Spleen (tissue), 11 donors: ENCODE measurements at regions not wholly inside any gene's neighbourhood (a gene's known extent, or its start where the extent isn't known, plus 50 kb on each side); places are given as distances from the start of the nearest gene placed in this dataset.

Experiments
- DNase-seq: peaks from one replicate; pipeline ENCODE4 v3.0.0-alpha.2; 2020
- H3K27ac ChIP-seq, 8 donors: fragments of 200-600 bp; sonication (generic) in 7 of 8; 1 replicate in 4 of 8; 2 replicates in 4 of 8; pipeline versions ENCODE4 v1.5.0 to v1.8.0; 2016 to 2021; ENCODE audit warnings: inconsistent platforms in 4 of 8, mild to moderate bottlenecking in 4 of 8, moderate library complexity in 1 of 8
- H3K27me3 ChIP-seq, 7 donors: fragments of 200-600 bp; sonication (generic) in 6 of 7; replicated peaks in 1 of 7; 1 replicate in 4 of 7; 2 replicates in 3 of 7; pipeline versions ENCODE4 v1.5.0 to v1.8.0; 2016 to 2021; ENCODE audit warnings: inconsistent platforms in 3 of 7, mild to moderate bottlenecking in 1 of 7
- H3K36me3 ChIP-seq, 6 donors: fragments of 200-600 bp; sonication (generic) in 5 of 6; 1 replicate in 4 of 6; 2 replicates in 2 of 6; pipeline versions ENCODE4 v1.5.0 to v1.8.0; 2016 to 2021; ENCODE audit warnings: inconsistent platforms in 2 of 6
- H3K4me1 ChIP-seq, 6 donors: fragments of 200-600 bp; sonication (generic) in 5 of 6; 1 replicate in 3 of 6; 2 replicates in 3 of 6; pipeline versions ENCODE4 v1.5.0 to v1.8.0; 2016 to 2021; ENCODE audit warnings: inconsistent platforms in 3 of 6
- H3K4me3 ChIP-seq, 8 donors: fragments of 200-600 bp; sonication (generic) in 7 of 8; 1 replicate in 4 of 8; 2 replicates in 4 of 8; pipeline versions ENCODE4 v1.5.0 to v1.8.0; 2016 to 2021; ENCODE audit warnings: inconsistent platforms in 4 of 8, mild to moderate bottlenecking in 4 of 8, moderate library complexity in 2 of 8
- H3K9me3 ChIP-seq, 8 donors: fragments of 200-600 bp; sonication (generic) in 7 of 8; 1 replicate in 4 of 8; 2 replicates in 4 of 8; pipeline versions ENCODE4 v1.5.0 to v1.8.0; 2016 to 2021; ENCODE audit warnings: inconsistent platforms in 4 of 8
- POLR2A ChIP-seq, 3 donors: fragments of 450-650 bp; IDR thresholded peaks; one replicate each; pipeline ENCODE4 v1.5.1; 2017; ENCODE audit warnings: antibody characterized with exemption in 3 of 3, mild to moderate bottlenecking in 1 of 3
- POLR2AphosphoS5 ChIP-seq, 3 donors: sonication (generic); formaldehyde crosslinking; IDR thresholded peaks; one replicate each; pipeline ENCODE4 v1.5.1; 2017; ENCODE audit warnings: antibody characterized with exemption in 3 of 3
- WGBS, 5 donors: extraction: QIAGEN DNeasy Blood & Tissue Kit in 3 of 5; methylation state at CpG; one replicate each; pipeline versions ENCODE4 v1.1.5 to v1.1.7; 2013 to 2018; 5-methylcytosine and 5-hydroxymethylcytosine counted together
- intact Hi-C: fragments of 100-400 bp; cut with DNase I; formaldehyde crosslinking; loops from one replicate; pipeline ENCODE4 v1.15.0; 2023; ENCODE audit warnings: low total_unique reads
- TF ChIP-seq, protein P1 (sequence below), 11 experiments: fragments of 200-600 bp in 7 of 11; fragments of 450-650 bp in 4 of 11; sonication (generic) in 4 of 11; IDR thresholded peaks in 8 of 11; conservative IDR thresholded peaks in 3 of 11; 1 replicate in 7 of 11; 2 replicates in 4 of 11; pipeline versions ENCODE4 v1.4.0 to v1.8.0; 2016 to 2021; ENCODE audit warnings: antibody characterized with exemption in 11 of 11, inconsistent platforms in 4 of 11, mild to moderate bottlenecking in 1 of 11
- donor health status: healthy with polysubstance abuse.
- donor health status: DM: no; HTN: no; CAD: no; lungs with moderate emphysema.
- donor health status: DM: no; HTN: no; CAD: no.
- donor health status: Bipolar disorder and iron deficiency.
- donor health status: healthy.
- donor health status: DM: no; HTN: no; CAD: no.
- donor health status: DM: yes; HTN: yes; CAD: no.

DNA sequence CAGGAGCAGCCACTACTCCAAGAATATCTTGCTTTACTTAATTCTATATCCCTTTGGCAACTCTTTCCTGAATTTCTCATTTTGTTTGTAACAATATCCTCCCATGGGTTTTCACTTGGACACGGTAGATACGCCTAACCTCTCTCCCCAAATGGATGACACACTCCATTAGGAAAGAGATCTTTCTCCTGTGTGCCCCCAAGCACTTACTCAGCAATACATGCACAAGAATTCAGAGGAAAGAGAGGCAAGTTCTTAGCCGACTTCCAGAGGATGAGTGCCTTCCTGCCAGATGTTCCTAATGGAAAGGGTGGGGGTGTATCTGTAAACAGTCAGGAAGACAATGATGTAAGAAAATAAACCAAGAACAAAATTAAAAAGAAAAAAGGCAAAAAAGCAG is 844.5 kb downstream of the NLGN4Y start:
- H3K27ac ChIP-seq, result no peak overlapping the region
- H3K4me1 ChIP-seq, result no peaks in the 10 kb centered on the region
- WGBS, 5 donors, result 46 to 60% (median 54%) methylated on average over 3 of the region's 3 CpGs; no CpG with 5 or more reads in 2 of the 5 donors
- intact Hi-C loops, result no loop called here
- no peak overlapping the region for H3K4me3 ChIP-seq
- no peak for TF ChIP-seq POLR2A (IDR thresholded peaks at IDR 0.05)
- TF ChIP-seq POLR2AphosphoS5 (IDR thresholded peaks at IDR 0.05), result no peak
- TF ChIP-seq, protein P1, sequence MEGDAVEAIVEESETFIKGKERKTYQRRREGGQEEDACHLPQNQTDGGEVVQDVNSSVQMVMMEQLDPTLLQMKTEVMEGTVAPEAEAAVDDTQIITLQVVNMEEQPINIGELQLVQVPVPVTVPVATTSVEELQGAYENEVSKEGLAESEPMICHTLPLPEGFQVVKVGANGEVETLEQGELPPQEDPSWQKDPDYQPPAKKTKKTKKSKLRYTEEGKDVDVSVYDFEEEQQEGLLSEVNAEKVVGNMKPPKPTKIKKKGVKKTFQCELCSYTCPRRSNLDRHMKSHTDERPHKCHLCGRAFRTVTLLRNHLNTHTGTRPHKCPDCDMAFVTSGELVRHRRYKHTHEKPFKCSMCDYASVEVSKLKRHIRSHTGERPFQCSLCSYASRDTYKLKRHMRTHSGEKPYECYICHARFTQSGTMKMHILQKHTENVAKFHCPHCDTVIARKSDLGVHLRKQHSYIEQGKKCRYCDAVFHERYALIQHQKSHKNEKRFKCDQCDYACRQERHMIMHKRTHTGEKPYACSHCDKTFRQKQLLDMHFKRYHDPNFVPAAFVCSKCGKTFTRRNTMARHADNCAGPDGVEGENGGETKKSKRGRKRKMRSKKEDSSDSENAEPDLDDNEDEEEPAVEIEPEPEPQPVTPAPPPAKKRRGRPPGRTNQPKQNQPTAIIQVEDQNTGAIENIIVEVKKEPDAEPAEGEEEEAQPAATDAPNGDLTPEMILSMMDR (IDR thresholded peaks at IDR 0.05 in 8 of 11, conservative IDR thresholded peaks at IDR 0.05 in 3 of 11), result no peak
- no peaks in the 10 kb centered on the region for H3K9me3 ChIP-seq
- H3K36me3 ChIP-seq, result no peaks in the 10 kb centered on the region
- DNase-seq, result no peak
- no peaks in the 10 kb centered on the region for H3K27me3 ChIP-seq

DNA sequence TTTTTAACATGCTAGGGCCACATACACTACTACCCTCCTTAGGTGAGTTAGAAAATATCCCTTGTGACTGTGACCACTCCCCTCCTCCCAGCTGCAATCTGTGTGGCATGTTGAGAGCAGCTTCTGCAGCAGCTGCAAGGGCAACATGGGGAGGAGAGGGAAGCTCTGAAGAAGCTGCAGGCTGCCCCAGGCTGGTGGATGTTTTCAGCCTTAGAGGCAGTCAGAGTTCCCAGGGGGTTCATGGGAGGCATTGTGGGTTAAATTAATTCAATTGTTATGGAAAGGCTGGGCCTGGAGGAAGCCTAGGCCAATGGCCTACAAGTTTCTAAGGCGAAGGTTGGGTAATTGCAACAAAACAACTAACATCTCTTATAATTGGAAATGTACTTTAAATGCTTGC is 860.8 kb downstream of the NLGN4Y start:
- WGBS, 5 donors, result 79 to 100% (median 93%) methylated on average over 1 of the region's 1 CpG; no CpG with 5 or more reads in 2 of the 5 donors
- intact Hi-C loops, result no loop called here

DNA sequence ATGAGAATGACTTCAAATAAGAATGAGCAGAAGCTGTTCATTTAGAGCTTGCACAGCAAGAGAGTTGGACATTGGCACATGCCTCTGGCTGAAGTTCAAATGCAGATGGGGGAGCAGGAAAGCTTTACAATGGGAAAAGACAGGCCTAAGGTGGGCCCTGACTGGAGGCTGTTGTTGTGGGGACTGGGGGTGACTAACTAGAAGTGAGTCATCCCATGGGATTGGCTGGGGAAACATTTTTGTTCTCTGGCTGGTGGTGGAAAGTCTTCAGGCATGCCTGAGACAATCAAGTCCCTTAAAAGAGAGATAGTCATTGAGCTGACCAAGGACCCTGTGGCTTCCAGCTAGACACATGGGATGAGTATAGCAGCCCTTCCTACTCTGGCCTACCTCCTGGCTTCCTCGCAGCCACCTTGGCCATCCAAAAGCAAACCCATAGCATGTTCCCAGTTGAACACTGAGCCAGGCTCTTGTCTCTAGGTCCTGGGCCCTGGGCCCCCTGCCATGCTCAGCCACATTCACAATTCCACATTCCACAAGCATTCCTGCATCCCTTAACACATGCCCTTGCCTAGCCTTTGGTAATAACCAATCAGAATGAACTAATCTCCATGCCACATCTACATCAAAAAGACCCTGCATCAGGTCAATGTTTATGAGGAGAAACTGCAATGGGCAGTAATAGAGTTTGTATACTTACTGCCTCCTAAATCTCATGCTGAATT is 873.4 kb downstream of the NLGN4Y start:
- intact Hi-C loops, result no loop called here
- no peaks in the 10 kb centered on the region for H3K4me1 ChIP-seq
- no peak overlapping the region for H3K27ac ChIP-seq
- no peaks in the 10 kb centered on the region for H3K27me3 ChIP-seq
- TF ChIP-seq POLR2AphosphoS5 (IDR thresholded peaks at IDR 0.05), result no peak
- TF ChIP-seq, protein P1 (IDR thresholded peaks at IDR 0.05 in 8 of 11, conservative IDR thresholded peaks at IDR 0.05 in 3 of 11), result no peak
- TF ChIP-seq POLR2A (IDR thresholded peaks at IDR 0.05), result no peak
- DNase-seq, result no peak
- no peaks in the 10 kb centered on the region for H3K36me3 ChIP-seq
- no peak overlapping the region for H3K4me3 ChIP-seq
- 88 to 100% (median 100%) methylated on average over 1 of the region's 1 CpG; no CpG with 5 or more reads in 2 of the 5 donors for WGBS, 5 donors
- H3K9me3 ChIP-seq, result no peaks in the 10 kb centered on the region

More for the DNA sequence above, 860.8 kb downstream of the NLGN4Y start:
- no peak overlapping the region for H3K27ac ChIP-seq
- no peaks in the 10 kb centered on the region for H3K27me3 ChIP-seq
- H3K9me3 ChIP-seq, result no peaks in the 10 kb centered on the region
- TF ChIP-seq POLR2A (IDR thresholded peaks at IDR 0.05) (no peak), POLR2AphosphoS5 (IDR thresholded peaks at IDR 0.05) (no peak)
- TF ChIP-seq, protein P1 (IDR thresholded peaks at IDR 0.05 in 8 of 11, conservative IDR thresholded peaks at IDR 0.05 in 3 of 11), result no peak
- no peaks in the 10 kb centered on the region for H3K36me3 ChIP-seq
- no peak for DNase-seq
- H3K4me3 ChIP-seq, result no peak overlapping the region
- H3K4me1 ChIP-seq, result no peaks in the 10 kb centered on the region

DNA sequence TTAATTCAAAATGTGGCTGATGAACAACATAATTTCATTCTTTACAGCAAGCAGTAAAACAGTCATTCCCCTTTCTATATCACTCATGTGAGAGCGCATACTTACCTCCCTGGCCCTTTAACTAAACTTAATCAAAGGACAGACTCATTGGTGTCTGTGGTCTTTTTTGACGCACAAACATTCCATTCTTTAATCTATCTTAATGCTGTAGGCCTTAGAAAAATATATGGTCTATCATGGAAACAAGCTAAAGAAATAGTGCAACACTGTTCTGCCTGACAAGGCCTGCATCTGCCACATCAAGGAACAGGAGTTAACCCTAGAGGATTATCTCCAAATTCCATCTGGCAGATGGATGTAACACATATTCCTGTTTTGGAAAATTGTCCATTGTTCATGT is 878.1 kb downstream of the NLGN4Y start:
- Histone ChIP-seq H3K4me3 (no peak overlapping the region), H3K36me3 (no peaks in the 10 kb centered on the region), H3K9me3 (no peaks in the 10 kb centered on the region), H3K27ac (no peak overlapping the region), H3K27me3 (no peaks in the 10 kb centered on the region), H3K4me1 (no peaks in the 10 kb centered on the region)
- 74 to 85% (median 82%) methylated on average over 2 of the region's 2 CpGs; no CpG with 5 or more reads in 2 of the 5 donors for WGBS, 5 donors
- DNase-seq, result no peak
- TF ChIP-seq POLR2AphosphoS5 (IDR thresholded peaks at IDR 0.05) (no peak), POLR2A (IDR thresholded peaks at IDR 0.05) (no peak)
- TF ChIP-seq, protein P1 (IDR thresholded peaks at IDR 0.05 in 8 of 11, conservative IDR thresholded peaks at IDR 0.05 in 3 of 11), result no peak
- intact Hi-C loops, result no loop called here
